ENCODE measurements at regions not wholly inside any gene's neighbourhood (a gene's known extent, or its start where the extent isn't known, plus 50 kb on each side); places are given as distances from the start of the nearest gene placed in this dataset.
"Not testable (repeated sequence)": the region's sequence is repeated elsewhere in the genome, so short reads cannot be mapped to it uniquely, and the experiment has no call there.

DNA sequence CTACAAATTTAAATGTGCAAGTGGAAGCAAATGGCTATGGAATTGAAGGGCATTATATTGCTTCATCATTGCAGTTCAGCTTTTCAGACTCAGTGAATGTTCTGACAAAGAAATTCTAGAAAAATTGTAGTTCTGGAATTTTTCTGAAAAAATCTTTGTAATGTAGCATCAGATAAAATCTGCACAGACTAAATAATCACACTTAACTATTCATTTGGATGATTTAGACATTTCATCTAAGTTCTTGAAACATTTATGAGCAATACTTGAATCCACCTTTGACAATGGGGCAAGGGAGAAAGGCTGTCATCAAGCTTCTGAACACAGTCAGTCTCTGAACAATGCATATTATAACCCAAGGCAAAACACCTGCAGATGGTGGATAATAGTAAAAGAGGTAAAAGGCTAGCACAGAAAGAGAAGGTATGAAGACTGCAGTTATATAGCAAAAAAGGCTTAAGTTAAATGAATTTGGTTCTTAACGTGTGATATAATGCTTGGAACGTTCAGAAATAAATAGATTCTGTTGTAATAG is 1352.0 kb upstream of the NUDT12 start:
- no peak overlapping the region for H3K27ac Mint-ChIP-seq
- no peak overlapping the region for H3K4me3 Mint-ChIP-seq
- no peaks in the 10 kb centered on the region for H3K9me3 Mint-ChIP-seq
- no peaks in the 10 kb centered on the region for H3K27me3 Mint-ChIP-seq
- no peaks in the 10 kb centered on the region for H3K4me1 Mint-ChIP-seq
- H3K36me3 Mint-ChIP-seq = no peaks in the 10 kb centered on the region

DNA sequence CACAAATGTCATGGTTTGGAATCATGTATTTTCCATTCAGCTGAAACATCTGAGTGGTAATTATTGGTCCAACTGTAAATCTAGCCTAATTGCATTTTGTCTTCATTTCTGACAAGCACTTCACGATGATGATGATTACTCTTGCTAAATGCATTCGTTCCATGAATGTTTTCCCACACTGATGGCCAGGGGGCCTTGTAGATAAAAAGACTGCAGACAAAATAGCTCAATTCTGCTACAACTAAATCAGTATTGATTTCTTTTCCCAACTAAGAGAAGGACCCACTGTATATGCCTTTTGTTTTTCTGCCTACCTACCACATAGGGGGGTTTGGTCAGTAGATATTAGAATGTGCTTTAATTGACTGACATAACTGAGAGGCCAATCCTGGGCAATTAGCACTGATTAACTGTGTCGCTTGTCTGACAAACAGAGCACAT is 1351.3 kb upstream of the NUDT12 start:
- Mint-ChIP-seq H3K4me1 (no peaks in the 10 kb centered on the region), H3K4me3 (no peak overlapping the region), H3K9me3 (no peaks in the 10 kb centered on the region), H3K36me3 (no peaks in the 10 kb centered on the region), H3K27ac (no peak overlapping the region), H3K27me3 (no peaks in the 10 kb centered on the region)

DNA sequence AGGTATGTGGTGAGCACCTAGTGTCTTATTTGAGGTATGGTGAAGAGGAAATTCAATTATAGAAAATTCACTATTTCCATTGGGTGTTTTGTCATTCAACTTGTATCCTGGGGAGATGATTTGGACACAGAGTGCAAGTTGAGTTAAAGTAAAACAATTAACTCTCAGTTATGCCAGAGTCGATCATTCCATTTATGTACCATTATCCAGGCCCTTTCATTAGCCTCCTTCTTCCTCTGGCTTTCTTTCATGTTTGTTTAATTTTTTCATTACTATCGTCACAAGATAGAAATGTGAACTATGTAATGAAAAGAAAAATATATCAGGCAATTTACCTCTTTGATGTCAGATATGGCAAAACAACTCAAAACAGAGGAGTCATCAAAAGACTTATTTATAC is 1347.2 kb upstream of the NUDT12 start:
- no peaks in the 10 kb centered on the region for H3K27me3 Mint-ChIP-seq
- H3K9me3 Mint-ChIP-seq = peaks cover 4% of the 10 kb centered on the region
- no peaks in the 10 kb centered on the region for H3K4me1 Mint-ChIP-seq
- no peak overlapping the region for H3K4me3 Mint-ChIP-seq
- no peak overlapping the region for H3K27ac Mint-ChIP-seq
- no peaks in the 10 kb centered on the region for H3K36me3 Mint-ChIP-seq

DNA sequence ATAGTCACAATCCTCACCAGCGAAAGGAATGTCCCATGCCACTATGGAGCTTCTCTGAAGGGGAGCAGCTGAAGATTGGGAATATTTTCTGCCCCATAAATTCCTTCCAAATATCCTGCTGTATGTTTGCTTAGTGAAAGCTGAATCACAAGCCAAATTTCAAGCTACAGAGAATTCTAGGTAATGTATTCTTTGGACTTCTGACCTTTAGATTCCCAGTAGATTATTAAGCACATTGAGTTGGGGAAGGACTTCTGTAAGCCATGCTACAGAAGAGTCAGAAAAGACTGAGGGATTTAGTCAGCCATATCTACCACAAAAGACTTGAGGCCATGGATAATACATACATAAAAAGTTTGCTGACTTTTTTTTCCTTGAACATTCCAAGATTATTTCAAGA is 1342.0 kb upstream of the NUDT12 start:
- no peak overlapping the region for H3K4me3 Mint-ChIP-seq
- no peaks in the 10 kb centered on the region for H3K4me1 Mint-ChIP-seq
- H3K36me3 Mint-ChIP-seq = no peaks in the 10 kb centered on the region
- peaks cover 4% of the 10 kb centered on the region for H3K9me3 Mint-ChIP-seq
- H3K27ac Mint-ChIP-seq = no peak overlapping the region
- H3K27me3 Mint-ChIP-seq = no peaks in the 10 kb centered on the region

DNA sequence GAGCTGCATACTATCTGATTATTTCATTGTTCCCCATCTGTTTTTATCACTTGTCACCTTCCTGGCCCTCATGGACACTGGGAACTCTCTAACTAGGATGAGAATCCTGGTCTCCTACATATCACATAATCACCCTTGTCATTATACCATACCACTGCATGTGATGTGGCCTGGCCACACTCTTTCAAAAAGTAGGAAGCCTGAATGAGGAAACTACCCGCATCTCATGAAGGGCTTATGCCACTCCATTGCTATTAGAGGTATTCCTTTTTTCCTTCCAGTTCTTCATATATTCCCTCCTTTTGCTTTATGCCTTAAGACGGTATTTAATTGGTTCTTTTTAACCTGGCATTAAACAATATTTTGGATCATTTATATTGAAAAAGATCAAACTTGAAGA is 1341.4 kb upstream of the NUDT12 start:
- H3K36me3 Mint-ChIP-seq = no peaks in the 10 kb centered on the region
- no peaks in the 10 kb centered on the region for H3K4me1 Mint-ChIP-seq
- H3K9me3 Mint-ChIP-seq = peaks cover 4% of the 10 kb centered on the region

DNA sequence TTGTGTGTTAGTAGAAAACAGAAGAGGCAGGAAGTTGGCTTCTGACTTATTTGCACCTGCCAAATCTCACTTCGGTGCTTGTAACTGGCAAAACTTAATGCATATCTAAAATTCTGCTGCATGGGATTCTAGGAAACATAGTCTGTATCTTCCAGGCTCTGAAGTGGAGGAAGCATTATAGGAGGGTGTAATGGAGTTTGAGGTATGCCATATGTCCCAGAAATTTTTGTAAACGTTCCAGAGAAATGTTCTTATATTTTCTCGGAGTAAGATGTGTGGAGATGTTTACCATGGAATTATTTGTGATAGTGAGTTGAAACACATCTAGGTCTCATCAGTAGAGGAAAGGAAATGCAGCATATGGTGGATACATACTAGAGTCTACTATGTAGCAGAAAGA is 1329.0 kb upstream of the NUDT12 start:
- Mint-ChIP-seq H3K4me3 (no peak overlapping the region), H3K9me3 (no peaks in the 10 kb centered on the region)

More for the DNA sequence above, 1341.4 kb upstream of the NUDT12 start:
- Mint-ChIP-seq H3K27me3 (no peaks in the 10 kb centered on the region), H3K27ac (no peak overlapping the region), H3K4me3 (no peak overlapping the region)

DNA sequence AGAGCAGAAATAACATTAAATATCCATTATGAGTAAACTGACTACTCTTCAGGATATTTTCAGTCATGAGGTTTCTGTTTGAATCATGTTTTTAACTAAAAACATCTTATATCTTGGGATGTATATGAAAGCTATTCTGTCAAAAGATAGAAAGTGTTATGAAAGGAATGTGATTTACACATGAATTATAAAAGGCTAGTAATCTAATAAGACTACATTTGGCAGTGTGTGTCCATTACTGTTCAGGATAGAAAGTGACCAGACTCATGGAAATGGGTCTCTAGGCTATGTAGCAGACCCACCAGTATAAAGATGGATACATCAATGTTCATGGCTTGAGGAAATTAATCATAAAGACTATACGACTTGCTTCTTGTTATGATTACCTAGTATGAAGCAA is 1328.2 kb upstream of the NUDT12 start:
- no peaks in the 10 kb centered on the region for H3K9me3 Mint-ChIP-seq

More for the DNA sequence above, 1329.0 kb upstream of the NUDT12 start:
- no peaks in the 10 kb centered on the region for H3K4me1 Mint-ChIP-seq
- no peak overlapping the region for H3K27ac Mint-ChIP-seq
- no peaks in the 10 kb centered on the region for H3K27me3 Mint-ChIP-seq
- no peaks in the 10 kb centered on the region for H3K36me3 Mint-ChIP-seq

DNA sequence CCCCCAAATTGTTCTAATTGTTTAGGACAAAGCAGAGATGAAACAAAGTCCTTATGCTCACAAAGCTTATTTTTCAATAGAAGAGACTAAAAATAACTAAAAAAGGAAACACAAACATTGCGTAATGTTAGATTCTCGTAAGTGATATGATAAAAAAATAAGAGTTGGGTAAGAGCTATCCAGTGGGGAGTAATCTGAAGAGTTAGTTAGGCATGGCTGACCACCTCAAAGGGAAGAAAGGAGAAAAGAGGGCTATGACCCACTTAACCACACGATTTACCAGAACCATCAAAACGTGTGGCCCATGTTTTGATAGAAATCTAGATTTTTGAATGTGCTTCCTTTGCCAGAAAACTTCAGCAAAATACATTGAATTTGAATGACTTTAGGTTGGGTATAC is 1296.8 kb upstream of the NUDT12 start:
- no peaks in the 10 kb centered on the region for H3K27me3 Mint-ChIP-seq

More for the DNA sequence above, 1328.2 kb upstream of the NUDT12 start:
- Mint-ChIP-seq H3K27me3 (no peaks in the 10 kb centered on the region), H3K27ac (no peak overlapping the region), H3K4me1 (no peaks in the 10 kb centered on the region), H3K4me3 (no peak overlapping the region), H3K36me3 (no peaks in the 10 kb centered on the region)

DNA sequence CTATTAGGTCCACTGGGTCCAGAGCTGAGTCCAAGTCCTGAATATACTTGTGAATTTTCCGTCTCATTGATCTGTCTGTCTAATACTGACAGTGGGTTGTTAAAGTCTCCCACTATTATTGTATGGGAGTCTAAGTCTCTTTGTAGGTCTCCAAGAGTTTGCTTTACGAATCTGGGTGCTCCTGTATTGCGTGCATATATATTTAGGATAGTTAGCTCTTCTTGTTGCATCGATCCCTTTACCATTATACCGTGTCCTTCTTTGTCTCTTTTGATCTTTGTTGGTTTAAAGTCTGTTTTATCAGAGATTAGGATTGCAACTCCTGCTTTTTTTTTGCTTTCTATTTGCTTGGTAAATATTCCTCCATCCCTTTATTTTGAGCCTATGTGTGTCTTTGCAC is 1289.5 kb upstream of the NUDT12 start:
- H3K36me3 Mint-ChIP-seq, H3K27me3 Mint-ChIP-seq, H3K4me3 Mint-ChIP-seq, H3K27ac Mint-ChIP-seq, H3K9me3 Mint-ChIP-seq, H3K4me1 Mint-ChIP-seq: not testable (repeated sequence)

More for the DNA sequence above, 1296.8 kb upstream of the NUDT12 start:
- Mint-ChIP-seq H3K36me3 (no peaks in the 10 kb centered on the region), H3K27ac (no peak overlapping the region), H3K4me3 (no peak overlapping the region), H3K9me3 (no peaks in the 10 kb centered on the region), H3K4me1 (no peaks in the 10 kb centered on the region)

DNA sequence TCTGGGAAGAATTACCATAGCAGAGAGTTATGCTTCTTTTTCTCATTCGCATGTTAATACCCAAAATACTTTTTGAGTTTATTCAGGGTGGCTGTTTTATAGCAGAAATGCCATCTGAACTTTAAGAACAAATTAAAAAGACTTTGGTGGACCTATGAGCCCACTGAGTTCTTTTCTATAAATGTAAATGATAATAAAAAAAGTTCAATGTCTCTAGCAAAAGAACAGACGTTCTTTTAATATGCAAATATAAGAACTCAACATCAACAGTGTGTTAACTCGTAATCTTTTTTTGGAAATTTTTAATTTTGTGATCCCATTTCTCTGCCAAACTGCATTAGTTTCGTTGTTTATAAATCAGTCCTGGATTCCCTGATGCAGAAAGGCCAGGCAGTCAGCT is 1283.0 kb upstream of the NUDT12 start:
- H3K27ac Mint-ChIP-seq = no peak overlapping the region
- no peak overlapping the region for H3K4me3 Mint-ChIP-seq
- no peaks in the 10 kb centered on the region for H3K4me1 Mint-ChIP-seq
- no peaks in the 10 kb centered on the region for H3K36me3 Mint-ChIP-seq
- no peaks in the 10 kb centered on the region for H3K27me3 Mint-ChIP-seq
- peaks cover under 1% of the 10 kb centered on the region for H3K9me3 Mint-ChIP-seq

DNA sequence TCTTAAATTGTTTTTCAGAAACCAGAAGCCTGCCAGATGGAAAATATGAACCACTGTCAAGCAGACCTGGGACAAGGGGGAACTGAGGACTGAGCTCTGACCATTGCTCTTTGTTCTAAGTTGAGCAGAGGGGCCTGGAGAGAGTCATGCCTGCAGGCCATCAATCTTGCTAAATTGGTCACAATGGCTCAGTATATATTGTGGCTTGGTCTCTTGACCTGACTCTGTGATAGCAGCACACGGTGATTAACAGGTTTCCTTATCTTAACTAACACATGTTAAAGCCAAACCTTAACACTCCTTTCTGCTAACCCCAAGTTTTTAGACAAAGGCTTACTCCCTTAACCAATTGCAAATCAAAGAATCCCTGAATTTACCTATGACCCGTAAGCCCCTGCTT is 1281.2 kb upstream of the NUDT12 start:
- Mint-ChIP-seq H3K27me3 (no peaks in the 10 kb centered on the region), H3K27ac (no peak overlapping the region), H3K4me3 (no peak overlapping the region), H3K9me3 (no peaks in the 10 kb centered on the region), H3K4me1 (no peaks in the 10 kb centered on the region), H3K36me3 (no peaks in the 10 kb centered on the region)

DNA sequence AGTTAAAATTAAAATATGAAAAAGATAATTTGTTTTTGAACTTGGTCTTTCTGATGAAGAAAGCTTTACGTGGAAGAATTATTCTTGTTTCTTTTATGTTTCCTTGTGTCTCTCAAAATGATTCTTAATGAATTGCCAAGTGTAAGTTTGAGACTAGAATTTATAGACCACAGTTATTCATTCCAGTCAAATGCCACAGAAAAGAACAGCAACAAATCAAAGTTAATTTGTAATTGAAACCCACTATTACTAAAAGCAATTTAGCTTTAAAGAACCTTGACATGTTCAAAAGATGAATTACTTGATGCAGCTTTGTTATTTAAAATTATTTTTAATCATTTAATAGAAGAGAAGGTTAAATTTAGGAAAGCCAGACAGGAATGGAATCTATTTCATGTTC is 1277.7 kb upstream of the NUDT12 start:
- Mint-ChIP-seq H3K27ac (no peak overlapping the region), H3K4me1 (no peaks in the 10 kb centered on the region), H3K9me3 (no peaks in the 10 kb centered on the region), H3K4me3 (no peak overlapping the region), H3K27me3 (no peaks in the 10 kb centered on the region), H3K36me3 (no peaks in the 10 kb centered on the region)

DNA sequence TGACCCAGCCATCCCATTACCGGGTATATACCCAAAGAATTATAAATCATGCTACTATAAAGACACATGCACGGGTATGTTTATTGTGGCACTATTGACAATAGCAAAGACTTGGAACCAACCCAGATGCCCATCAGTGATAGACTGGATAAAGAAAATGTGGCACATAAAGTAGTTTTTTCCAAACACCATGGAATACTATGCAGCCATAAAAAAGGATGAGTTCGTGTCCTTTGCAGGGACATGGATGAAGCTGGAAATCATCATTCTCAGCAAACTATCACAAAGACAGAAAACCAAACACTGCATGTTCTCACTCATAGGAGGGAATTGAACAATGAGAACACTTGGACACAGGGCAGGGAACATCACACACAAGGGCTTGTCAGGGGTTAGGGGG is 1268.9 kb upstream of the NUDT12 start:
- not testable (repeated sequence) for H3K27me3 Mint-ChIP-seq, H3K4me1 Mint-ChIP-seq, H3K27ac Mint-ChIP-seq, H3K36me3 Mint-ChIP-seq, H3K4me3 Mint-ChIP-seq
- peaks cover 17% of the 10 kb centered on the region for H3K9me3 Mint-ChIP-seq

DNA sequence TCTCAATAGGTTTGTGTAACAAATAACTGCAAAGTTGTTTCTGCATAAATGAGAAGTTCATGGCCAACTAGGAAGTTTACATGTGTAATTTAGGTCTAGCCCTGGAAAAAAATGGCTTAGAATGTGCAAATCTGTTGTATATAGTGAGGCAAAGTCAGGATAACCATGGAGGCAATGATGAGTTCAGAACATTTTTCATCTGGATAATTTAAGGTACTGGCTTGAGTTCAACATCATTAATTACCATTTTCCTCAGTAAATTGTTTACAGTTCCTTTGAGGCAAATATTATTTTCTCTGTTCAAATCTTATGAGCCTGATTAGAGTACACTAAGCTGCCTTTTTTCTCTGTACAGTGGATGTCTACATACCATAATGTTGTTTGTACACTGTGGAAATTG is 1259.0 kb upstream of the NUDT12 start:
- H3K4me3 Mint-ChIP-seq = no peak overlapping the region
- no peaks in the 10 kb centered on the region for H3K27me3 Mint-ChIP-seq
- H3K9me3 Mint-ChIP-seq = peaks cover 5% of the 10 kb centered on the region
- no peak overlapping the region for H3K27ac Mint-ChIP-seq
- H3K4me1 Mint-ChIP-seq = no peaks in the 10 kb centered on the region
- no peaks in the 10 kb centered on the region for H3K36me3 Mint-ChIP-seq

DNA sequence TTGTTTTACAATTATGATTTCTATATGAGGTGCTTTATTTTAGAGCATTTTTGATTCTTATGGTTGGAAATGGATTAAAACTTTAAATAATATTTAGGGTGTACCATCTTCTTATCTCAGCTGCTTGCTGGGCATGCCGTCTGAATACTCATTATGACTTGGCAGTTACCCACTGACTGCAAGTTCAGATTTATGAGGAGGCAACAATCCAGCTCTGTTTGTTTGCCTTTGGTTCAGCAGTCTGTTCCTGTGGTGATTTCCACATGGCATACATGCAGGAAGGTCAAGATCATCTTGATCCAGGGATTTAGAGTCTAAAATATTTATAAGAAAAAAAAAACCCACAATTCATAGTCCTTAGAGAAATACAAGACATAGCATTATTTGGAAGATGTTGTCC is 1254.5 kb upstream of the NUDT12 start:
- H3K27ac Mint-ChIP-seq = no peak overlapping the region
- H3K4me3 Mint-ChIP-seq = no peak overlapping the region
- no peaks in the 10 kb centered on the region for H3K4me1 Mint-ChIP-seq
- H3K27me3 Mint-ChIP-seq = no peaks in the 10 kb centered on the region
- no peaks in the 10 kb centered on the region for H3K36me3 Mint-ChIP-seq
- peaks cover 5% of the 10 kb centered on the region for H3K9me3 Mint-ChIP-seq

DNA sequence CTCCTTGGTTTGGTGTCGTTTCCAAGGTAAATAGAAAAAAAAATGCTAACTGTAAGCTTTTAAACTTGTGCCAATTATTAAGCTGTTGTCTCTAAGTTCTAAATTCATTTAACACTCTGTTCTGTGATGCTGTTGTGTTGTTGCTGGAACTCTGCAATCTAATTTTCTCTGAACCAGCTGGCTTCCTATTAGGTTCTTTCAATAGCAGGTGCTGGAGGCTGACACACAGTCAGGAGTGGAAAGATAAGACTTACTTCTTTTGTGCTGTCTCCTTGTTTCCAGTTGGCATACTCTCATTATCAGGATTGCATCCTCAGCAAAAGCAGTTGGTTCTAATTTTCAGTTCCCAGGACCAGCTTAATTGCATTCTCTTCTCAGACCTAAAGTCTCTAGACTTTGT is 1252.6 kb upstream of the NUDT12 start:
- Mint-ChIP-seq H3K27me3 (no peaks in the 10 kb centered on the region), H3K36me3 (no peaks in the 10 kb centered on the region), H3K27ac (no peak overlapping the region), H3K9me3 (peaks cover 4% of the 10 kb centered on the region), H3K4me3 (no peak overlapping the region), H3K4me1 (no peaks in the 10 kb centered on the region)

DNA sequence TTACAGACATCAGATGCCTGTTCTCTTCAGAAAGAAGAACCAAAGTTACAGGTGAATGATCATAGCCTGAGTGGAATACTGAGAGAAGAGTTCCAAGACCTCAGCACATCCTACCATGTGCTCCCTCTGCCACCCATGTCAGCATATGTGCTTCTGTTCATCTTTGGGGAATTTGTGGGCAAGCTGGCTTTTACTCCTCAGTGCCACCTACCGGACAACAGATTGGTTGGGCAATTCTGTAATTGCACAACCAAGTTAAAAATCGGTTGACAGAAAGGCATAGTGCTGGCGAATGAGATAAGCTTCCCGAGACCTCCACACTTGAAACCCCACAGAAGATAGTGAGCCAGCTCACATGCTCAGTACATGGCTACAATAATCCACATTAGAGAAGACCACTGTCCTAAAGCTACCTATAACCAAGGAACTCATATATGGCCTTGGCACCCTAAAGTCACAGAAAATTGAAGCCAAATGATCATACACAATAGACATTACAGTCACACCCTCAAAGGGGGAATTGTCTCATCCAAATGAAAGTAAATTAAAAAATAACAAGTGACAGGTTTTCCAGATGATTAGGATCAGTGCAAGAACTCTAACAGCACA is 1238.0 kb upstream of the NUDT12 start:
- Mint-ChIP-seq H3K36me3 (no peaks in the 10 kb centered on the region), H3K9me3 (peaks cover 16% of the 10 kb centered on the region), H3K27me3 (no peaks in the 10 kb centered on the region), H3K27ac (no peak overlapping the region), H3K4me3 (no peak overlapping the region), H3K4me1 (no peaks in the 10 kb centered on the region)

Data from activated naive CD4-positive, alpha-beta T cell treated with anti-CD3 and anti-CD28 coated beads, Interleukin-2, amount 50 U/mL, for 24 hours (primary cell).